ENCODE measurements at regions not wholly inside any gene's neighbourhood (a gene's known extent, or its start where the extent isn't known, plus 50 kb on each side); places are given as distances from the start of the nearest gene placed in this dataset.

DNA sequence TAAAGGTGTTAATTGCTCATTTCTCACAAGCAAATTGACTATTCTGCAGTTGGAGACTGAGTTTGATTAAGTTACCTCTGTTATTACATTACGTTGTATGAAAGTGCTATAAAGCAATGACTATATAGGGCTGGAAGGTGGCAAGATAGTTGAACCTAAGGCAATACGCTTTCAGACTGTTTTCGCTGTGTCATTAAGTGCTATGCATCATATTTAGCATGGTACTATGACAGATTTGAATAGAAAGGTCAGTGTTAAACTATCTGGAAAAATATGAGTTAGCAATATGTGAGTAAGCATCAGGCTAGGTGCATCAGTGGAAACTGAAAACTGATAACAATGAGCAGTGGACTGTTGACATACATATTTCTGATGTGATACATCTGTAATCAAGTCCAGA is 206.0 kb upstream of the ARHGAP24 start:
- no peak for DNase-seq (ENCODE audit: low read depth, low spot score)
- FAIRE-seq = no peak
- Histone ChIP-seq H3K4me3 (replicated peaks in 1 of 3; ENCODE audit: insufficient read depth in 1 of 3, low read depth in 1 of 3, low read length in 3 of 3) (no peak overlapping the region), H3K4me2 (ENCODE audit: insufficient read depth, low read length) (no peak overlapping the region), H3K36me3 (ENCODE audit: control insufficient read depth in 2 of 2, extremely low read depth in 1 of 2, insufficient read depth in 2 of 2, low read length in 2 of 2) (no peaks in the 10 kb centered on the region), H3K9me3 (replicated peaks; ENCODE audit: control insufficient read depth, insufficient read depth, low read length) (no peaks in the 10 kb centered on the region), H3K79me2 (ENCODE audit: control insufficient read depth, insufficient read depth, low read length) (no peaks in the 10 kb centered on the region), H4K20me1 (replicated peaks; ENCODE audit: control insufficient read depth, extremely low read depth, insufficient read depth, low read length) (no peaks in the 10 kb centered on the region), H3K27ac (ENCODE audit: insufficient read depth, low read depth, low read length) (no peak overlapping the region), H3K4me1 (ENCODE audit: control insufficient read depth, extremely low read depth, insufficient read depth, low read length) (no peaks in the 10 kb centered on the region), H2AFZ (ENCODE audit: low read depth, low read length) (no peak overlapping the region), H3K9ac (replicated peaks; ENCODE audit: extremely low read depth, insufficient read depth, low read length) (no peak overlapping the region), H3K27me3 (ENCODE audit: control insufficient read depth in 2 of 2, insufficient read depth in 2 of 2, low read length in 2 of 2) (peaks cover 0 to 5% of the 10 kb centered on the region in 2 experiments), H3K9me1 (replicated peaks; ENCODE audit: control insufficient read depth, extremely low read depth, insufficient read depth, low read length) (no peaks in the 10 kb centered on the region)
- ChIA-PET POLR2A (no interaction called here), CTCF (no interaction called here)
- no TSS peak for BruUV-seq (replicated peaks)
- dilution Hi-C loops (cut with MboI; ENCODE audit: extremely low pct_ligation_motif_present, low sequenced_read_pairs) = no loop called here
- no peak for TF ChIP-seq FOS (IDR thresholded peaks at IDR 0.05; ENCODE audit: borderline replicate concordance, insufficient read depth, low read length)
- no peak for TF ChIP-seq POLR2A (IDR thresholded peaks at IDR 0.05; ENCODE audit: low read depth, low read length)
- no peak for TF ChIP-seq POLR2AphosphoS5 (IDR thresholded peaks at IDR 0.05; ENCODE audit: insufficient read depth, low read depth, low read length)
- TF ChIP-seq, protein P1, sequence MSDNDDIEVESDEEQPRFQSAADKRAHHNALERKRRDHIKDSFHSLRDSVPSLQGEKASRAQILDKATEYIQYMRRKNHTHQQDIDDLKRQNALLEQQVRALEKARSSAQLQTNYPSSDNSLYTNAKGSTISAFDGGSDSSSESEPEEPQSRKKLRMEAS (IDR thresholded peaks at IDR 0.05; ENCODE audit: insufficient read depth, insufficient read length) = no peak
- TF ChIP-seq MYC (IDR thresholded peaks at IDR 0.05; ENCODE audit: low read depth, low read length) = no peak
- no peak for TF ChIP-seq GATA2 (IDR thresholded peaks at IDR 0.05; ENCODE audit: insufficient read depth, insufficient read length, low read depth, low read length)
- intact Hi-C loops (cut with micrococcal nuclease) = no loop called here

DNA sequence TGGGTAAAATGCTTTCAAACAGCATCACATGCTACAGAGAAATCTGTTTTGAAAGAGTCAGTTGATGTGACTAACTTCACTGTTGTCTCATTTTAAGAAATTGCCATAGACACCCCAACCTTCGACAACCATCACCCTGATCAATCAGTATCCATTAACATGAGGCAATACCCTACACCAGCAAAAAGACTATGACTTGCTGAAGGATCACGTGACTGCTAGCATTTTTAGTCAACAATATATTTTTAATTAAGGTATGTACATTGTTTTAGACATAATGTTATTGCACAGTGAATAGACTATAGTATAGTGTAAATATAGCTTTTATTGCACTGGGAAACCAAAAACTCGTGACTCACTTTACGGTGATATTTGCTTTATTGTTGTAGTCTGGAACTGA is 200.0 kb upstream of the ARHGAP24 start:
- CTCF ChIA-PET = no interaction called here
- Histone ChIP-seq H3K4me3 (replicated peaks in 1 of 3; ENCODE audit: insufficient read depth in 1 of 3, low read depth in 1 of 3, low read length in 3 of 3) (no peak overlapping the region), H3K9ac (replicated peaks; ENCODE audit: extremely low read depth, insufficient read depth, low read length) (no peak overlapping the region), H3K36me3 (ENCODE audit: control insufficient read depth in 2 of 2, extremely low read depth in 1 of 2, insufficient read depth in 2 of 2, low read length in 2 of 2) (no peaks in the 10 kb centered on the region), H3K27ac (ENCODE audit: insufficient read depth, low read depth, low read length) (no peak overlapping the region), H3K4me2 (ENCODE audit: insufficient read depth, low read length) (no peak overlapping the region), H3K27me3 (ENCODE audit: control insufficient read depth in 2 of 2, insufficient read depth in 2 of 2, low read length in 2 of 2) (peaks cover 2 to 6% of the 10 kb centered on the region in 2 experiments), H3K79me2 (ENCODE audit: control insufficient read depth, insufficient read depth, low read length) (no peaks in the 10 kb centered on the region), H3K4me1 (ENCODE audit: control insufficient read depth, extremely low read depth, insufficient read depth, low read length) (no peaks in the 10 kb centered on the region), H4K20me1 (replicated peaks; ENCODE audit: control insufficient read depth, extremely low read depth, insufficient read depth, low read length) (no peaks in the 10 kb centered on the region), H2AFZ (ENCODE audit: low read depth, low read length) (no peak overlapping the region), H3K9me3 (replicated peaks; ENCODE audit: control insufficient read depth, insufficient read depth, low read length) (no peaks in the 10 kb centered on the region), H3K9me1 (replicated peaks; ENCODE audit: control insufficient read depth, extremely low read depth, insufficient read depth, low read length) (no peaks in the 10 kb centered on the region)
- POLR2A ChIA-PET = no interaction called here
- dilution Hi-C loops (cut with MboI; ENCODE audit: extremely low pct_ligation_motif_present, low sequenced_read_pairs) (no loop called here), intact Hi-C loops (cut with micrococcal nuclease) (no loop called here)
- no TSS peak for BruUV-seq (replicated peaks)
- no peak for FAIRE-seq
- TF ChIP-seq, protein P2, sequence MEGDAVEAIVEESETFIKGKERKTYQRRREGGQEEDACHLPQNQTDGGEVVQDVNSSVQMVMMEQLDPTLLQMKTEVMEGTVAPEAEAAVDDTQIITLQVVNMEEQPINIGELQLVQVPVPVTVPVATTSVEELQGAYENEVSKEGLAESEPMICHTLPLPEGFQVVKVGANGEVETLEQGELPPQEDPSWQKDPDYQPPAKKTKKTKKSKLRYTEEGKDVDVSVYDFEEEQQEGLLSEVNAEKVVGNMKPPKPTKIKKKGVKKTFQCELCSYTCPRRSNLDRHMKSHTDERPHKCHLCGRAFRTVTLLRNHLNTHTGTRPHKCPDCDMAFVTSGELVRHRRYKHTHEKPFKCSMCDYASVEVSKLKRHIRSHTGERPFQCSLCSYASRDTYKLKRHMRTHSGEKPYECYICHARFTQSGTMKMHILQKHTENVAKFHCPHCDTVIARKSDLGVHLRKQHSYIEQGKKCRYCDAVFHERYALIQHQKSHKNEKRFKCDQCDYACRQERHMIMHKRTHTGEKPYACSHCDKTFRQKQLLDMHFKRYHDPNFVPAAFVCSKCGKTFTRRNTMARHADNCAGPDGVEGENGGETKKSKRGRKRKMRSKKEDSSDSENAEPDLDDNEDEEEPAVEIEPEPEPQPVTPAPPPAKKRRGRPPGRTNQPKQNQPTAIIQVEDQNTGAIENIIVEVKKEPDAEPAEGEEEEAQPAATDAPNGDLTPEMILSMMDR (IDR thresholded peaks at IDR 0.05; ENCODE audit: extremely low read depth in 1 of 2, insufficient read depth in 1 of 2, low read depth in 1 of 2, low read length in 2 of 2) = no peak
- TF ChIP-seq, protein P1 (IDR thresholded peaks at IDR 0.05; ENCODE audit: insufficient read depth, insufficient read length) = no peak
- no peak for TF ChIP-seq FOS (IDR thresholded peaks at IDR 0.05; ENCODE audit: borderline replicate concordance, insufficient read depth, low read length)
- no peak for TF ChIP-seq GATA2 (IDR thresholded peaks at IDR 0.05; ENCODE audit: insufficient read depth, insufficient read length, low read depth, low read length)
- TF ChIP-seq POLR2AphosphoS5 (IDR thresholded peaks at IDR 0.05; ENCODE audit: insufficient read depth, low read depth, low read length) = no peak
- no peak for TF ChIP-seq EZH2 (IDR thresholded peaks at IDR 0.05; ENCODE audit: borderline replicate concordance, low read depth, low read length, severe bottlenecking)
- no peak for TF ChIP-seq JUN (IDR thresholded peaks at IDR 0.05; ENCODE audit: borderline replicate concordance, insufficient read depth, insufficient read length, low read depth)
- no peak for TF ChIP-seq POLR2A (IDR thresholded peaks at IDR 0.05; ENCODE audit: low read depth, low read length)
- no peak for TF ChIP-seq MYC (IDR thresholded peaks at IDR 0.05; ENCODE audit: low read depth, low read length)
- DNase-seq (ENCODE audit: low read depth, low spot score) = no peak
